Hematopoietic multipotent progenitor cell treated with erythropoietin and hydrocortisone succinate and interleukin-3 and kit ligand, for 8 days (in vitro differentiated cells): ENCODE measurements at regions not wholly inside any gene's neighbourhood (a gene's known extent, or its start where the extent isn't known, plus 50 kb on each side); places are given as distances from the start of the nearest gene placed in this dataset.

Experiments
- DNase-seq: peaks from one replicate; pipeline ENCODE4 v3.0.0-alpha.2; 2015

DNA sequence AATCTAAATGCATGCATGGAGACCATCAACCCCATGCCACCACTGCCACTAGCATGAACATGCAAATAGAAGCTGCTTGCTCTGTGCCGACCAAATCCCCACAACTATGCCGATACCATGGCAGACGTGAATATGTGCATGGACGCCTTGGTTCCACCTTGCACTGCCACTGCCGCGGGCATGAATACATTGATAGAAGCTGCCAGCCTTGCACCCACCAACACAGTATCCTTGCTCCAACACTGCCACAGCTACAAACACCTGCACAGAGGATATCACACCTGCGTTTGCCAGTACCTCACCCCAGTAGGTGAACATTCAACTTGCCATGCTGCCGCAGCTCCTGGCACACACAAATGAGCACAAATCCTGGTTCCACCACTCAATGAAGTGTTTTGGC, 527.4 kb upstream of the REG3G start:
- DNase-seq: no peak

DNA sequence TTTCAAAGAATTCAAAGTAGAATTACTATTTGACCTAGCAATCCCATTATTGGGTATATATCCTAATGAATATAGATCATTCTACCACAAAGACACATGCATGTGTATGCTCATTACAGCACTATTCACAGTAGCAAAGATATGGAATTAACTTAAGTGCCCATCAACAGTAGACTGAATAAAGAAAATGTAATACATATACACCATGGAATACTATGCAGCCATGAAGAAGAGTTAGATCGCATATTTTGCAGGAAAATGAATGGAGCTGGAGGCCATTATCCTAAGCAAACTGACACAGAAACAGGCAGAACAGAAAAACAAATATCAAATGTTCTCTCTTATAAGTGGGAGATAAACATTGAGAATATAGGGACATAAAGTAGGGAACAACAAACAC, 519.2 kb upstream of the REG3G start:
- DNase-seq: no peak

GRCh38 chr2:78521938-78522337, 503.6 kb upstream of the REG3G start:
- no peak for DNase-seq

DNA sequence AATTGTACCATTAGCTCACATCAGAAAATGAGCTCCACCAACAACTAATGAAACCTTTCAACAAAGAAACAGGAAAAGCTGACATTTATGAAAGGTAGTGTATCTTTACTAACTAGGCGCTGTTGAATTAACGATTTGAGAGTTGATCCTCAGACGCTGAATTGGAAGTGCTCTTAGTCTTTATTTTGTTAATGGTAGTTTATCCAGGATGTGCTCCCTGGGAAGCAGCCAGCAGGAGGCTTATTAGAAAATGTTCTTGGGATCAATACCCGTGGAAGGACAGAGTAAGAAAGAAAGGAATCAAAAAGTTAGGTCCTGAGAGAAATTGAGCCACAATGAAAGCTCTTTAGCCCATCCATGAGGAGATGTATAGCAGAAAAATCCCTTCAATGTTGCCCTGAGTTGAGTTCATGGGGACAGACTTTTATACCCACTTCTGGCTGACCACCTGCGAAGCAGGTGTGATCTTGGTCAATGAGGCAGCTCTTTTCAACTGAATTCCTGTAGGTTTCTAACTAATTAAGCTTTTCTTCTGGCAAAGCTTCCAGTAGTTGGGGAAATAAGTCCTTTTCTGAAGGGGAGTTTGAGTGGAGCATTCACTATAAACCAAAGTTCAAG, 492.6 kb upstream of the REG3G start:
- DNase-seq: no peak

DNA sequence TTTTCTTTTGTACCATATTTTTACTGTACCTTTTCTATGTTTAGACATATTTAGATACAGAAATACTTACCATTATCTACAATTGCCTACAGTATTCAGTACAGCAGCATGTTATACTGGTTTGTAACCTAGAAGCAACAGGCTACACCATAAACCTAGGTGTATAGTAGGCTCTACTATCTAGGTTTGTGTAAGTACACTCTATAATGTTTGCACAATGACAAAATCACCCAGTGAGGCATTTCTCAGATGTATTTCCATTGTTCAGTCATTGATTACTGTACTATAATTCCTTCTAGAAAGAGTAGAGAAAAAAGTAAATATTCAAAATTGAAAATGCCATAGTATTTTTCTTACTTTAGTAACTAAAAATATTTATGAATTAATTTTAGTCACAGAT, 490.1 kb upstream of the REG3G start:
- no peak for DNase-seq

DNA sequence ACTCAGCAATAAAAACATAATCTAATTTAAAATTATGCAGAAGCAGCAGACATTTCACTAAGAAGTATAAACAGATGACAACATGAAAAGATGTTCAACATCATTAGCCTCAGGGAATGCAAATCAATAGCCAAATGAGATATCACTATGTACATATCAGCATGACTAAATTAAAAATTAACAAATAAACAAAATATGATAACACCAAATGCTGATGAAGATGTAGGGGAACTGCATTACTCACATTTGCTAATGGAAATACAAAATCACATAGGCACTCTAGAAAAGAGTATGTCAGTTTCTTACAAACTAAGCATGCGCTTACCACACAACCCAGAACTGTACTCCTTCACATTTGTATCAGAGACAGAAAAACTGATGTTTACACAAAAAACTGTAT, 487.2 kb upstream of the REG3G start:
- DNase-seq: no peak

GRCh38 chr2:78540255-78540654, 485.2 kb upstream of the REG3G start:
- no peak for DNase-seq

GRCh38 chr2:78541088-78541450, 484.4 kb upstream of the REG3G start:
- no peak for DNase-seq

DNA sequence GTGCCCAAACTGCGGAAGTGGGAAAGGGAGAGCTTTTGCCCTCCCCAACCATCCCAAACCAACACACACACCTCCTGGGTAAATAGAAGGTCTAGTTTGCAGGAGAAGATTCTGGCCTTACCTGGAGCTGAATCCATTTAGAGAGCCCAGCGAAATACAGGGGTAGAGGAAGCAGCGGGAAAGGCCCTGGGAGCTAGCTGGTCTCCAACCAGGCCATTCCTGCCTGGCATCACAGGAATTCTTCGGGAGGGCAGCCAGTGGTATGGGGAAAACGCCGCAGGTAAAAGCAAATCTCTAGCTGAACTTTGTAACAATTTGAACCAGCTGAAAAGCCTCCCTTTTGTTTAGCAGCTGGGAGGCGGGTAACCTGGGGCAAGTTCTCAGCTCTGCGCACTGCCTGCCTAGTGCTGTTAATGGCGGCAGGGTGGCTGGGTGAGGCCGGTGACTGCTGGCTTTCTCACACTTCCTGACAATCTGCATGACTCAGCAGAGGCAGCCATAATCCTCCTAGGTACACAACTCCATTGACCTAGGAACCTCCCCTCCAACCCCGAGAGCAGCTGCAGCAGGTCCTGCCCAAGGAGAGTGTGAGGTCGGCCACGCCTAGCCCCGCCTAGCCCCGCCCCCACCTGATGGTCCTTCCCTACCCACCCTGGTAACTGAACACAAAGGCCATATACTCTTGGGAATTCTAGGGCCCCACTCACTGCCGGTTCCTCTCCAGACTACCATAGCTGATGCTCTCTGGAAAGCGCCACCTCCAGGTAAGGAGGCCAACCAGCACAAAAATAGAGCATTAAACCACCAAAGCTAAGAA, 483.8 kb upstream of the REG3G start:
- DNase-seq: no peak

- DNase-seq: no peak
These were observed 478.7 kb upstream of the REG3G start for GRCh38 chr2:78546843-78547242.

DNA sequence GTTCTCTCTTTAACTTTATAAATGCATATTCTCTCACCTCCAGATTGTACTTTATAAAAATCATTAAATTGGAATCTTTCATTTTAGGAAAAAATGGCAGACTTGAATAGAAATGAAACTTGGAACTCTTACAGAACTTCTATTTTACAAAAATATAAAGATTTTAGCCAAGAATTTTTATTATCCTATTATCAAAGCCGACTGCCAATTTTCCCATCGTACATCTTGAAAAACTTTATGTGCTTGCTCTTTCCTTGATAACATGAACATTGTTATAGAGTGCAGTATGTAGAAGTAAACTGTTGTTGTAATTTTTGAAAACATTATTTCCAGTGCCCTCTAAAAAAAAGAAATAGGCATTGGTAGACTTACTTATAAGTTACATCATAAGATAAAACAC, 475.7 kb upstream of the REG3G start:
- DNase-seq: no peak

DNA sequence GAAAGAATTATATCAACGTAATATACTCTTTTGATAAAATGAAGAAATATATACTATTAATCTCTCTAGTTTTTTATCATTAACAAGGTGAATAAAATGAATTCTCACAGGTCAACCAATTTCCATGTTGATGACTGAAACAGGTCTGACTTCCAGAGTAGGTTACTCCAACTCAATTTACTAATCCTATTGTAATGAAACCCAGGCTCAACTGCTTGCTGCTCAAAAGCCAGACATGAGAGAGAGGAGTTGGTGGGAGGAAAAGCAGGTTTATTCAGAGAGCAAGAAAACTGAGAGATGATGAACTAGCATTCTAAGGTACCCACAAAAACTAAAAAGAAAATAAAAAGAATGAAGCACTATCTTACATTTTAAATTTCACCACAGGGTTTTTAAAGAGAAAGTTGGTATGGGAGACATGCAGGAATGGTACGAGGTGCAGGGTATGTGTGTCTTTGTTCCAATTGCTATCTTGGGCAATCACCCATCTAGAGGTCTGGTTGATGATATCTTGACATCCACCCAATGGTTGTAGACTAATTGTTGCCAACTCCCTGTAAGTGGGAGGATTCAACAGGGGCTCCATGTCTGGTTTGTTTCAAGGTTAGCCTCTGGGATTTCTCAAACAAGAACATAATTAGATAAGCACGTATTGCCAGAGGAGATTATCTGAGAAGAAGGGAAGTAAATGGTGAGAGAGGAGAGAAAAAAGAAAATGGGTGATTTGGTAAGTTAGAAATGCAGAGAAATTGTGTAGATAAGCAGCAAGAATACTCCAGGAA, 471.4 kb upstream of the REG3G start:
- DNase-seq: no peak

GRCh38 chr2:78561876-78562275, 463.6 kb upstream of the REG3G start:
- DNase-seq: no peak

DNA sequence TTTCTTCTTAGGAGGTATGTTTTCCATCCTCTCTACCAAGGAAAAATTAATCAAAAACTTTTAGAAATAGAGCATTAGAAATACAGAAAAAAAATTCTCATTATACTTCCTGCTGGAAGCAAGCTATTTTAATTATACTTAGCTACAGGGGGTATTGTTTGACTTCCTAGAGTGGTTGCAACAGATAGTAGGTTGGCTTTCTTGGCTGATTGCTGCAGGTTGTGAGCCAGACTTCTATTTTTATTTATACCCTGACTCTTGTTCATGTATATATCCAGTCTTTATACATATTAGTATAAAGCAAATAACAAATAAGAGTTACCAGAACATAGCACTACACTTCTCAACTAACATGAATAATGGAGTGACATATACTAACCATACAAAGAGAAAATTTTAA, 460.8 kb upstream of the REG3G start:
- no peak for DNase-seq

- DNase-seq: no peak
These were observed 456.6 kb upstream of the REG3G start for GRCh38 chr2:78568782-78569373.

- no peak for DNase-seq
These were observed 449.1 kb upstream of the REG3G start for GRCh38 chr2:78576409-78576808.

DNA sequence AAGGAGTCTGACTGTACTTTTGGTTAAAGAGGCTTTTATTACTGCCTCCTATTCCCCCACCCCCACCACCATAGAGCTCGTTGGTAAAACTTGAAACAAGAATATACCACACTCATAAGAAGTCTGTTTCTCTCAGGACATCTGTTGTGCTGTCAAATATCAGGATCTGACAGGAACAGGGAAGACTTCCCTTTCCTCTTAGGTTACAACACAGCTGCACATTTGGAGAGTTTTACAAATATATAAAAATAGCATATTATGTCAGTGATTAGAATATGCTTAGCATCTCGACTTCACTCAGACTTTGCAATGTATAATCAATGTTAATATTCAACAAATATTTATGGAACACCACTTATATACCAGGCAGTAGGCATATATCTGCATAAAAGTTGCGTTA, 439.6 kb upstream of the REG3G start:
- no peak for DNase-seq

DNA sequence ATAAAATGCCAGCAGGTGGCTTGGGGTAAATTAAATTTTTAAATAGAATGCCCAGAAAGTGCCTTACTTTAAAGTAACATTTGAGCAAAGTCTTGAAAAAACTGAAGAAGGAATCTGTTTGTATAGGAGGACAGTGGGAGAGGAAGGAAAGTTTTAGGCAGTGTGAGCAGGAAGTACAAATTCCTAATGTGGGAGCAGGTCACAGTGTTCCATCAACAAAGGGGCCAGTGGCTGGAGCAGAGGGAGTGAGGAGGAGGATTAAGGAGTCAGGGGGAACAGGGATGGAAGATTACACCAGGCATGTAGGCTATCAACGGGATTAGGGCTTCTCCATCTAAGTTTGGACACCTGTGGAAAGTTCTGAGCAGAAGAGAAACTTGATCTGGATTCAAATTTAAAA, 439.2 kb upstream of the REG3G start:
- DNase-seq: no peak

DNA sequence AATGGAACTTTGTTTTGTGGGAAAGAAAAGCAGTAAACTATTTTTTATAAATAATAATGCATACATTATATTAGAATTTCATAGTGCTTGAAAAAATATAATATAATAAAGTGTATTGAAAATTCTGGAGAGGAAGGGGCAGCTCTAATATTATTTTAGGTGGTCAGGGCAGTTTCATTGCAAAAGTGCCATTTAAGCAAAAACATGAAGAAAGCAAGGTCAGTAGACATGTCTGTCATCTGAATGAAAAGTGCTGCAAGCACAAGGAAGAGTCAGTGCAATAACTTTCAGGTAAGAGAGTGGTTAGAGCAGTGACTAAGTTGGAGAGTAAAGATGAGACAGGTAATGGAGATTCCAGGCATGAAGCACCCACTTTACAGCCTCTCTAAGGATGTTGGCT, 435.6 kb upstream of the REG3G start:
- DNase-seq: no peak

DNA sequence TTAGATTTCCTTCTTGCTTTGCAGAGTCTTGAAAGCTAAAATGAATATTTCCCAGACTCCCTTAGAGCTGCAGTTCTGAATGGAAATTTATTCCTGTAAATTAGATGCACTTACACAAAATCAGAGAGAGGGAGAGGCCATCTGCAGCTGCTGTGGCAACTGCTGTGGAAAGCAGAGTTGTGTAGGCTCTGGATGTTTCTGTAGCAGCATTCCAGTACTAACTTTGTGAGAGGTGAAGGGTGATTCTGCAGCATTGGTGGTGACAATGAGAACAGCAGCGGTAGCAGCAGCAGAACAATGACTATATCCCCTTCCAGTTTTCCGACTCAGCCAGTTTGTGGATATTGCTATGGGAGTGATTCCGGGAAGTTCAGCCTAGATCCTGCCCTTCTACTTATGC, 433.0 kb upstream of the REG3G start:
- no peak for DNase-seq

DNA sequence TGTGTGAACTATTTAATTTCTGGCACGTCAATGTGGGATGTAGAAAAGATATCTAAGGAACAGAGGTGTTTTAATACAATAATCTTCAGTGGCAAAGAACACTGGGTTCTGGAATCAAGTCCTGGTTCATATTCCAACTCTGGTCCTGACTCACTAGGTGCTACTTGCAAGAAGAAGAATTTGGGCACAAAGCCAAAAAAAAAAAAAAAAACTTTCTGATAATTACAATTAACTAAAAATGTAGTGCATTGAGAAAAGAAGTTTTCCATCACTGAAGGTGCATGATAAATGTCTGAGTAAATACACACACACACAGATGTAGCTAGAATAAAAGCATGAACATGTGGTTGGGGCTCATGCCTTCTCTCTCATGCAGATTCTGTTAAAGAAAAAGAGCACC, 424.4 kb upstream of the REG3G start:
- no peak for DNase-seq

- DNase-seq: no peak
These were observed 422.6 kb upstream of the REG3G start for GRCh38 chr2:78602862-78603261.

DNA sequence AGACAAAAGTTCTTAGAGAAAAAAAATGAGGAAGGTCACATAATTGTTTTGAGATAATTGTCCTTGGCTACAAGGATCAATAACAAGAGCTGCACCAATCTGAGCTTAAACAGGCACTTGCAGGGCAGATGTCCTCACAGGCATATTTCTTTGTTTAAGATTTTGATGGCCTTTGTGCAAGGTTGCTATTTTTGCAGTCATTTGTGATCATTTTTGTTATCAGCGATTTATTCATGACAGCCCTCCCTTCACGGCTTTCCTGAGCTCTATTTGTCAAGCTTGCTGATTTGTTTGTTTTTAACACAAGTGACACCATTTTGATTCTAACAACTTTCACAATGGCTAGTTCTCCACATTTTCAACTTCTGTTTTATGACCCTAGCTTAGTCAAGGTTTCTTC, 418.6 kb upstream of the REG3G start:
- DNase-seq: no peak

DNA sequence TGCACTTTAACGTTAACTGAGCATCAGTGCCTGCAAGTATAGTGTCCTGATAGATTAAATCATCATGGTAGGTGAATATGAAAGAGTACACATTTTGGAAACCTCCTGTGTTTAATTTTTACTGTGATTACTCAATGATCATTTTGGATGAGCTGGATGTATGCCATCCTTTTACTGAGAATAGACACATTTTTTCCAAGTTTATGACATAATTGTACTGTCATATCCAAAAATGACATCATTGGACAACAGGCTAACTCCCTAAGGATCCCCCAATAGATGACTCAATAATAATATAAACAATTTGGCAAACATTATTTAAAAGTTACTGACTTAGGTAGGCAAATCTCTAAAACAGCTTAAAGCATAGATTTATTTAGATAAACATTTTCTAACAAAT, 410.8 kb upstream of the REG3G start:
- no peak for DNase-seq
